Activated naive CD8-positive, alpha-beta T cell treated with anti-CD3 and anti-CD28 coated beads, Interleukin-2, amount 50 U/mL, for 24 hours (primary cell): ENCODE measurements at regions not wholly inside any gene's neighbourhood (a gene's known extent, or its start where the extent isn't known, plus 50 kb on each side); places are given as distances from the start of the nearest gene placed in this dataset.

Experiments
- ATAC-seq: fragments of 150-1000 bp; cut with Tn5 transposase; one replicate; pipeline ENCODE4 v1.10.0; 2021
- DNase-seq: peaks from one replicate; pipeline ENCODE4 v3.0.0; 2021
- H3K27ac Mint-ChIP-seq: one replicate; pipeline ENCODE4 v1.8.0; 2021; ENCODE audit warnings: mild to moderate bottlenecking, mixed read lengths
- H3K27me3 Mint-ChIP-seq: one replicate; pipeline ENCODE4 v1.8.0; 2021; ENCODE audit warnings: mixed read lengths
- H3K36me3 Mint-ChIP-seq: one replicate; pipeline ENCODE4 v1.8.0; 2021; ENCODE audit warnings: low read depth, mixed read lengths
- H3K4me1 Mint-ChIP-seq: one replicate; pipeline ENCODE4 v1.8.0; 2021; ENCODE audit warnings: mixed read lengths
- H3K4me3 Mint-ChIP-seq: one replicate; pipeline ENCODE4 v1.8.0; 2021; ENCODE audit warnings: mild to moderate bottlenecking, moderate library complexity, mixed read lengths
- H3K9me3 Mint-ChIP-seq: one replicate; pipeline ENCODE4 v1.8.0; 2021; ENCODE audit warnings: mixed read lengths

DNA sequence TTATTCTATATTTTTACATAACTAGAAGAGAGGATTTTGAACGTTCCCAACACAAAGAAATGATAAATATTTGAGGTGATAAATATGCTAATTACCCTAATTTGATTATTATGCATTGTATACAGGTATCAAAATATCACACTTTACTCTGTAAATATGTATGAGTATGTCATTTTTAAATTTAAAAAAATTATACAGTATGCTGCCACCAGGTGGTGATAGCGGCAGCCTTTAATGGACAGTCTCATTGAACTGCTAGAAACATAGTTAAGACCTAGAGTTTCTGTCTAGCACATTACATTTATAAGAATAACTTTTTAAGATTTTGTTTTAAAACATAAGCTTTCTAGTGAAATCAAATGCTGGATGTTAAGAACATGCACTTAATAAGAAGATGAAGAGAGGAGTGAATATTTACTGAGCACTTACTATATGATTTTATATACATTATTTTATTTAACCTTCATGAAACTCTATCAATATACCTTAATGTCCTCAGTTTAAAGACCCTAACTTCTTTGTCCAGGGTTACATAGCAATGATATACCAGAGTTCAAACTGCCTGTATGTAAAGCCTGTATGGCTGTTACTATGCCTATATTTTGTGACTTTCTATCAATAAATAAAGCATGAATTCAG is 207.1 kb downstream of the NUF2 start:
- Mint-ChIP-seq H3K4me1 (no peaks in the 10 kb centered on the region), H3K27me3 (peaks cover 2% of the 10 kb centered on the region), H3K9me3 (no peaks in the 10 kb centered on the region), H3K27ac (no peak overlapping the region), H3K36me3 (no peaks in the 10 kb centered on the region), H3K4me3 (no peak overlapping the region)
- DNase-seq (peak; percentile 14), ATAC-seq (no peak)

GRCh38 chr1:163531345-163531744 is 209.6 kb downstream of the NUF2 start:
- DNase-seq: no peak
- H3K27me3 Mint-ChIP-seq: peaks cover 2% of the 10 kb centered on the region
- H3K36me3 Mint-ChIP-seq: no peaks in the 10 kb centered on the region
- H3K4me3 Mint-ChIP-seq: no peak overlapping the region
- no peaks in the 10 kb centered on the region for H3K4me1 Mint-ChIP-seq
- H3K9me3 Mint-ChIP-seq: no peaks in the 10 kb centered on the region
- no peak overlapping the region for H3K27ac Mint-ChIP-seq
- no peak for ATAC-seq

DNA sequence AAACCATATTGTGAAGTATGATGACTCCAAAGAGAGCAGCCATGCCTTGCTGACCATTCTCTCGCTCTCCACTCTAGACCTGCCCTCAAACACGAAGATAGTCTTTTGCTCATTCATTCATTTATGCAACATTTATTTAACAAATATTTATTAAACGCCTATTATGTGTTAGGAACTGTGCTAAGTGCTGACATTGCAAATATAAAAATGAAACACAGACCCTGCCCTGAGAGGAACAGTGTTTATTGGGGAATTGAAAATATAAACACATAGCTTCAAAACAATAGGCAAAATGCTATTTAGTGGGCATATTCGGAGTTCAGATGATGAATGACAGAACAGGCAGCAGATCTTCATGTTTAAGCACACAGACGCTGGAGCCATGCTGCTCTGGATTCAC is 213.6 kb downstream of the NUF2 start:
- Mint-ChIP-seq H3K4me3 (no peak overlapping the region), H3K36me3 (no peaks in the 10 kb centered on the region), H3K4me1 (no peaks in the 10 kb centered on the region), H3K27me3 (peaks cover 2% of the 10 kb centered on the region), H3K27ac (no peak overlapping the region), H3K9me3 (no peaks in the 10 kb centered on the region)
- DNase-seq: no peak
- ATAC-seq: no peak

DNA sequence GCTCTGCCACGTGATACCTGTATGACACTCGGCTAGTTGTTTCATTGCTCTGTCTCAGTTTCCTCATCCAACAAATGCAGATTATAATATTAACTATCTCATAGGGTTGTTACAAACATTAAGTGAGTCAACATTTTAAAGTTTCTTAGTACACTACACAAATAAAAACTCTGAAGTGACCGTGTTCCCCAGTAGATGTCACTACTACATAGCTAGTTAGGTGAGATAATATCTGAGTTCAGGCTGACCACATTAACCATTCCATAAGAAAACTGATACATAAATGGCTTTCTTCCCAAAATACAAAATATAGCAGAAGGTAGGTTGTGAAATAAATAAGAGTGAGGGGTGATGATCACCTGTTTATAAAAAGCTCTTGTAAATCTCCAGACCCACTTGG is 214.1 kb downstream of the NUF2 start:
- no peak overlapping the region for H3K4me3 Mint-ChIP-seq

DNA sequence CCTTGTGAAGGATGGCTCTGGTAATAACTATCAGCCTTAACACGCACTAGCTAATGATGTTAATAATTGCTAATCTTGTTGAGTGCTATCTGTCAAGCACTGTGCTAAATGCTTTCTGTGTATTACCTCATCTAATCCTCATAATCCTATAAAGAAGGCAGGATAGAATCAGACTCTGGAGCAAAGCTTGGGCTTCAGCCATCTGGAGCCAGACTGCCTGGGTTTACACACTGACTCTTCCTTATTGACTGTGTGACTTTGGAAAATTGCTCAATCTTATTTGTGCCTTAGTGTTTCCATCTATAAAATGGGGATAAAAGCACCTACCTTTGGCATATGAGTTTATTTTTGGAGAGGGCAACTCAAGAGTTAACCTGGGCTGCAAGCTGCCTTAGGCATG is 216.1 kb downstream of the NUF2 start:
- Mint-ChIP-seq H3K36me3 (no peaks in the 10 kb centered on the region), H3K9me3 (no peaks in the 10 kb centered on the region), H3K4me1 (no peaks in the 10 kb centered on the region), H3K4me3 (no peak overlapping the region), H3K27me3 (peaks cover 2% of the 10 kb centered on the region), H3K27ac (no peak overlapping the region)
- DNase-seq (no peak), ATAC-seq (no peak)

More for the DNA sequence above, 214.1 kb downstream of the NUF2 start:
- H3K27ac Mint-ChIP-seq: no peak overlapping the region
- ATAC-seq (no peak), DNase-seq (no peak)
- H3K36me3 Mint-ChIP-seq: no peaks in the 10 kb centered on the region
- no peaks in the 10 kb centered on the region for H3K4me1 Mint-ChIP-seq
- no peaks in the 10 kb centered on the region for H3K9me3 Mint-ChIP-seq
- H3K27me3 Mint-ChIP-seq: peaks cover 2% of the 10 kb centered on the region

GRCh38 chr1:163538667-163539066 is 216.9 kb downstream of the NUF2 start:
- ATAC-seq: no peak
- H3K36me3 Mint-ChIP-seq: no peaks in the 10 kb centered on the region
- no peaks in the 10 kb centered on the region for H3K9me3 Mint-ChIP-seq
- no peaks in the 10 kb centered on the region for H3K4me1 Mint-ChIP-seq
- no peak overlapping the region for H3K27ac Mint-ChIP-seq
- no peak overlapping the region for H3K4me3 Mint-ChIP-seq
- H3K27me3 Mint-ChIP-seq: peaks cover 1% of the 10 kb centered on the region
- DNase-seq: no peak

- ATAC-seq (no peak), DNase-seq (no peak)
- H3K36me3 Mint-ChIP-seq: no peaks in the 10 kb centered on the region
- no peaks in the 10 kb centered on the region for H3K27me3 Mint-ChIP-seq
- no peak overlapping the region for H3K4me3 Mint-ChIP-seq
- H3K4me1 Mint-ChIP-seq: no peaks in the 10 kb centered on the region
- H3K9me3 Mint-ChIP-seq: no peaks in the 10 kb centered on the region
- H3K27ac Mint-ChIP-seq: no peak overlapping the region
These were observed 219.0 kb downstream of the NUF2 start for GRCh38 chr1:163540727-163541126.

DNA sequence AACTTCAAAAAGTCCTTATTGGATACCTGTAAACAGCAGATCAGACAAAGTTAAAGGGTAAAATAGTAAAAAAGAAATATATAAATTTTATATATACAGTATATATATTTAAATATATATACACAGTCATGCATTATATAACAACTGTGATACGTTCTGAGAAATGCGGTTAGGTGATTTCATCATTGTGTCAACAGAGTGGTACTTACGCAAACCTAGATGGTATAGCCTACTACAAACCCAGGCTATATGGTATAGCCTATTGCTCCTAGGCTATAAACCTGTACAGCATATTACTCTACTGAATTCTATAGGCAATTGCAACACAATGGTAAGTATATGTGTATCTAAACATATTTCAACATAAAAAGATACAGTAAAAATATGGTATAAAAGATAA is 222.7 kb downstream of the NUF2 start:
- ATAC-seq: no peak
- no peak for DNase-seq
- Mint-ChIP-seq H3K27me3 (no peaks in the 10 kb centered on the region), H3K27ac (no peak overlapping the region), H3K9me3 (peaks cover 4% of the 10 kb centered on the region), H3K36me3 (no peaks in the 10 kb centered on the region), H3K4me1 (no peaks in the 10 kb centered on the region), H3K4me3 (no peak overlapping the region)

DNA sequence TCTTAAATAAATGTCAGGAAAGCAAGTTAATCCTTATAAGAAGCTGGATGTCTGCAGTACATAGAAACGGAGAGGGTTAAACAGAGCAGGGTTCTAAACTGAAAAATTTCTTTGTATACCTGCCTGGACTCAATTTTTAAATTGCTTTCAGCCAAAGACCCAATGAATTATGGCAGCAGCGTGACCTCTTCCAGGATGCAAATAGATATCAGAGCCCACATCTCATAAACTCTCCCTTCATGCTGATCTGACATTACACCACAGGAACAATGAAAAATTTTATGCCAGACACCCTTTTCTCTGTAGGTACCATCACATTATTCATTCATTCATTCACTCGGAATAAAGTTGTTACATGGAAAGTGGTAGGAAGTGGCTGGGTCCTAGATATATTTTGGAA is 236.4 kb downstream of the NUF2 start:
- Mint-ChIP-seq H3K27me3 (no peaks in the 10 kb centered on the region), H3K4me1 (no peaks in the 10 kb centered on the region), H3K4me3 (no peak overlapping the region), H3K36me3 (no peaks in the 10 kb centered on the region), H3K27ac (no peak overlapping the region), H3K9me3 (peaks cover 3% of the 10 kb centered on the region)
- DNase-seq: no peak
- no peak for ATAC-seq

- Mint-ChIP-seq H3K4me3 (no peak overlapping the region), H3K27me3 (no peaks in the 10 kb centered on the region), H3K27ac (no peak overlapping the region), H3K36me3 (no peaks in the 10 kb centered on the region), H3K4me1 (no peaks in the 10 kb centered on the region), H3K9me3 (peaks cover 3% of the 10 kb centered on the region)
- DNase-seq (no peak), ATAC-seq (no peak)
These were observed 240.0 kb downstream of the NUF2 start for GRCh38 chr1:163561580-163562295.

DNA sequence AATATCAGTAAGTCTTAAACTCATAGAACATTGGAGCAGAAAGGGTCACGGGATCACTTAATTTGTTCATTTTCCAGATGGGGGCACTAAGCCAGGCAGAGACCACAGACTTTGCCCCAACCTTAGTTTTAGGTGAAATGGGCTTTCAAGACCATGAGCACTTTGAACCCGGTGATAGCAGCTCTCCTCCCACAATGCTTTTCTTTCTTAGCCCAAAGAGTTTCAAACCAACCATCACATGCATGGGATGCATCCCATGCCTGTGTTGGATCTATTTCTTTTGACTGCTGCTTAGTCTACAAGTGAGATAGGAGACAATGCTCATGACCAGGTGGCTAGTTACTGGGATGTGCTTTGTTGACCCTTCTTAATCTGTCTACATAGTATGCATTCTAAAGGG is 240.6 kb downstream of the NUF2 start:
- Mint-ChIP-seq H3K4me1 (no peaks in the 10 kb centered on the region), H3K27ac (no peak overlapping the region), H3K36me3 (no peaks in the 10 kb centered on the region), H3K27me3 (no peaks in the 10 kb centered on the region), H3K4me3 (no peak overlapping the region), H3K9me3 (peaks cover 3% of the 10 kb centered on the region)
- ATAC-seq (no peak), DNase-seq (no peak)

- Mint-ChIP-seq H3K4me3 (no peak overlapping the region), H3K36me3 (no peaks in the 10 kb centered on the region), H3K9me3 (peaks cover 3% of the 10 kb centered on the region), H3K4me1 (no peaks in the 10 kb centered on the region), H3K27me3 (no peaks in the 10 kb centered on the region), H3K27ac (no peak overlapping the region)
- no peak for DNase-seq
- no peak for ATAC-seq
These were observed 243.4 kb downstream of the NUF2 start for GRCh38 chr1:163565166-163565565.

GRCh38 chr1:163570071-163570470 is 248.3 kb downstream of the NUF2 start:
- Mint-ChIP-seq H3K9me3 (no peaks in the 10 kb centered on the region), H3K27me3 (no peaks in the 10 kb centered on the region), H3K4me3 (no peak overlapping the region), H3K4me1 (no peaks in the 10 kb centered on the region), H3K36me3 (no peaks in the 10 kb centered on the region), H3K27ac (no peak overlapping the region)
- no peak for DNase-seq
- no peak for ATAC-seq

DNA sequence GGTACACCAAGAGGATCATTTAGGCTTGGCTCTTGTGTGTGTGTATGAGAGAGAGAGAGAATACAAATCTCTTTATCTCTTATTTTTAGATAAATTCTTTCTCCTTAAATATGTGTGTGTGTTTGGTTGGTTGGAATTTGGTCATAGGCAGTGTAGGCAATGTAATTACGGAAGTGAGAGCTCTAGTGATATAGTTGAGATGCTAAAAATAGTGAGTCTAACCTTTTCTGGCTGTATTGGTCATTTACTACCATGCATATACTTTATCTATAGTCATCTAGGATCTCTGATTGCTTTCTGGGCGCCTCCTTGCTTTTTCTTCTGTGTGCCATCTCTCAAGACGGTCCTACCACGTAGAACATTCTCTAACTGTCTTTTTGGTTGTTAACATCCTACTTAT is 250.2 kb downstream of the NUF2 start:
- ATAC-seq (no peak), DNase-seq (no peak)
- Mint-ChIP-seq H3K27ac (no peak overlapping the region), H3K4me3 (no peak overlapping the region), H3K9me3 (no peaks in the 10 kb centered on the region), H3K36me3 (no peaks in the 10 kb centered on the region), H3K4me1 (no peaks in the 10 kb centered on the region), H3K27me3 (no peaks in the 10 kb centered on the region)

DNA sequence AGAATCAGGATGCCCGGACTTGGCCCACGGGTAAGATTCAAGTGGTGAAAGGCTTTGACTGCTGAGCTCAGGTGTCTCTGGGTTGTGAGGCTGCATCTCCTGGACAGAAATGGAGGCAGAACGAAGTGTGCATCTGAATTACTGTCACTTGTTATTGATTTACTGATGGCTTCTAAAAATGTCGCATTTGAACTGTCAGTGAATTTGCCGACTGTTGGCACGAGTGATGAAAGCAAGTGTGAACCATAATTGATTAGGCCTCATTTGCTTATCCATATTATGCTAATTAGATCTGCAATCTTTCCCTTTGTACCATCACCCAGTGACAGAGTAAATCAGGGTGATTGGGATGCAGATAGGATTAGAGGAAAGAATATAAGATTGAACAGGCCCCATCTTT is 252.4 kb downstream of the NUF2 start:
- no peak overlapping the region for H3K27ac Mint-ChIP-seq
- no peak overlapping the region for H3K4me3 Mint-ChIP-seq
- DNase-seq (no peak), ATAC-seq (no peak)
- no peaks in the 10 kb centered on the region for H3K9me3 Mint-ChIP-seq
- no peaks in the 10 kb centered on the region for H3K36me3 Mint-ChIP-seq
- H3K27me3 Mint-ChIP-seq: no peaks in the 10 kb centered on the region
- no peaks in the 10 kb centered on the region for H3K4me1 Mint-ChIP-seq

DNA sequence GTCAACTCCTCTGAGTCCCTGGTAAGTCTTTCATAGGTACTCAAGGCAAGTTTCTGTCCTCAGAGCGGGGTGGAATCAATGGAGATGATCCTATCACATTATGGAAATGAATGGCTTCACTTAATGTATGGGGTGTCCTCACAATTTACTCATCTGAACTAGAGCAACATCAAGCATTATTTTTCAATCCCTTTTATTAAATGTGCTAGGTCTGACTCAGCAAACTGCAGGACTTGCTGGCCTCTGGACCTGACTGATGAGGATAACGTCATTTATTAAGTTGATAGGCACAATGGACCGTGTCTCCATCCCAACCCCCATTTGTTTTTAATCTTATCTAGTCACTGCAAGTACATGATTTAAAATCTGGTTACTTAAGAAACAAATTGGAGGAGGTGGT is 259.2 kb downstream of the NUF2 start:
- no peaks in the 10 kb centered on the region for H3K36me3 Mint-ChIP-seq
- no peaks in the 10 kb centered on the region for H3K4me1 Mint-ChIP-seq
- no peak for ATAC-seq
- no peaks in the 10 kb centered on the region for H3K9me3 Mint-ChIP-seq
- no peaks in the 10 kb centered on the region for H3K27me3 Mint-ChIP-seq
- no peak overlapping the region for H3K4me3 Mint-ChIP-seq
- DNase-seq: no peak
- H3K27ac Mint-ChIP-seq: no peak overlapping the region
